H9 (cell line): ENCODE measurements at regions not wholly inside any gene's neighbourhood (a gene's known extent, or its start where the extent isn't known, plus 50 kb on each side); places are given as distances from the start of the nearest gene placed in this dataset.

Experiments
- DNase-seq: peaks from one replicate; pipeline ENCODE4 v3.0.0-alpha.2; 2017
- H2AFZ ChIP-seq: one replicate; pipeline ENCODE4 v1.6.1; 2013; ENCODE audit warnings: mild to moderate bottlenecking, low read length, control low read depth, moderate library complexity
- H2AK5ac ChIP-seq: 2 replicates; pipeline ENCODE4 v1.6.1; 2013; ENCODE audit warnings: low read length, control low read depth, mixed read lengths; ENCODE audit not compliant: insufficient read length
- H2BK120ac ChIP-seq: one replicate; pipeline ENCODE4 v1.6.1; 2013; ENCODE audit warnings: low read depth, mild to moderate bottlenecking, low read length, control low read depth, inconsistent platforms; ENCODE audit not compliant: poor library complexity, severe bottlenecking
- H2BK12ac ChIP-seq: 2 replicates; pipeline ENCODE4 v1.6.1; 2013; ENCODE audit warnings: low read length, control low read depth, mixed read lengths, low read depth; ENCODE audit not compliant: insufficient read length
- H2BK15ac ChIP-seq: 2 replicates; pipeline ENCODE4 v1.6.1; 2013; ENCODE audit warnings: low read depth, low read length, control low read depth
- H2BK20ac ChIP-seq: one replicate; pipeline ENCODE4 v1.6.1; 2013; ENCODE audit warnings: low read depth, mild to moderate bottlenecking, low read length, control low read depth, inconsistent platforms; ENCODE audit not compliant: poor library complexity, severe bottlenecking
- H2BK5ac ChIP-seq: 2 replicates; pipeline ENCODE4 v1.6.1; 2013; ENCODE audit warnings: low read length, control low read depth, mixed read lengths; ENCODE audit not compliant: insufficient read length
- H3K14ac ChIP-seq: 2 replicates; pipeline ENCODE4 v1.6.1; 2013; ENCODE audit warnings: low read length, control low read depth; ENCODE audit not compliant: insufficient read depth
- H3K18ac ChIP-seq: 2 replicates; pipeline ENCODE4 v1.6.1; 2013; ENCODE audit warnings: low read depth, mild to moderate bottlenecking, mixed read lengths, low read length, control low read depth; ENCODE audit not compliant: insufficient read length
- H3K23ac ChIP-seq: 2 replicates; pipeline ENCODE4 v1.6.1; 2013; ENCODE audit warnings: low read length, control low read depth, mixed read lengths, low read depth; ENCODE audit not compliant: insufficient read length
- H3K23me2 ChIP-seq: 2 replicates; pipeline ENCODE4 v1.6.1; 2013; ENCODE audit warnings: low read depth, mild to moderate bottlenecking, mixed read lengths, low read length, control low read depth; ENCODE audit not compliant: insufficient read length, poor library complexity, severe bottlenecking
- H3K27ac ChIP-seq: 2 replicates; pipeline ENCODE4 v1.5.1; 2013; ENCODE audit warnings: low read length, control low read depth, mixed read lengths, low read depth; ENCODE audit not compliant: insufficient read length
- H3K27me3 ChIP-seq: 2 replicates; pipeline ENCODE4 v1.6.1; 2013; ENCODE audit warnings: low read length, control low read depth, inconsistent platforms; ENCODE audit not compliant: insufficient read depth
- H3K4ac ChIP-seq: 2 replicates; pipeline ENCODE4 v1.6.1; 2013; ENCODE audit warnings: low read depth, mild to moderate bottlenecking, control low read depth, inconsistent platforms, low read length, moderate library complexity
- H3K4me1 ChIP-seq: 2 replicates; pipeline ENCODE4 v1.6.1; 2013; ENCODE audit warnings: low read length, control low read depth, inconsistent platforms; ENCODE audit not compliant: insufficient read depth
- H3K4me2 ChIP-seq: 2 replicates; pipeline ENCODE4 v1.6.1; 2013; ENCODE audit warnings: low read length, control low read depth, mixed read lengths; ENCODE audit not compliant: insufficient read length, insufficient read depth
- H3K56ac ChIP-seq: 2 replicates; pipeline ENCODE4 v1.6.1; 2013; ENCODE audit warnings: low read depth, mild to moderate bottlenecking, mixed read lengths, low read length, control low read depth; ENCODE audit not compliant: insufficient read length
- H3K79me1 ChIP-seq: 2 replicates; pipeline ENCODE4 v1.6.1; 2013; ENCODE audit warnings: low read depth, mild to moderate bottlenecking, moderate library complexity, low read length, control low read depth, inconsistent platforms; ENCODE audit not compliant: insufficient read depth, poor library complexity, severe bottlenecking
- H3K79me2 ChIP-seq: 2 replicates; pipeline ENCODE4 v1.6.1; 2013; ENCODE audit warnings: low read length, control low read depth, inconsistent platforms; ENCODE audit not compliant: insufficient read depth
- H3K9ac ChIP-seq: 2 replicates; pipeline ENCODE4 v1.6.1; 2013; ENCODE audit warnings: low read length, control low read depth, mixed read lengths; ENCODE audit not compliant: insufficient read length; ENCODE audit errors: extremely low read depth
- H3K9me3 ChIP-seq: one replicate; pipeline ENCODE4 v1.6.1; 2013; ENCODE audit warnings: low read depth, low read length, inconsistent platforms; ENCODE audit not compliant: control insufficient read depth
- H3T11ph ChIP-seq: one replicate; pipeline ENCODE4 v1.6.1; 2013; ENCODE audit warnings: mild to moderate bottlenecking, low read length, control low read depth, inconsistent platforms
- H4K20me1 ChIP-seq: one replicate; pipeline ENCODE4 v1.6.1; 2013; ENCODE audit not compliant: control insufficient read depth, insufficient read length, insufficient read depth
- H4K5ac ChIP-seq: 2 replicates; pipeline ENCODE4 v1.6.1; 2013; ENCODE audit warnings: low read depth, mild to moderate bottlenecking, mixed read lengths, low read length, control low read depth; ENCODE audit not compliant: insufficient read length
- H4K8ac ChIP-seq: replicated peaks from 2 replicates; pipeline ENCODE4 v1.6.1; 2013; ENCODE audit warnings: low read length, control low read depth, mixed read lengths, low read depth; ENCODE audit not compliant: insufficient read length
- H4K91ac ChIP-seq: 2 replicates; pipeline ENCODE4 v1.6.1; 2013; ENCODE audit warnings: low read depth, mild to moderate bottlenecking, moderate library complexity, mixed read lengths, low read length, control low read depth; ENCODE audit not compliant: insufficient read length
- H3K27ac Mint-ChIP-seq, 3 experiments: 2 replicates in 2 of 3; 3 replicates in 1 of 3; pipeline ENCODE4 v1.8.0; 2020 to 2021; ENCODE audit warnings: mixed read lengths in 3 of 3, mild to moderate bottlenecking in 1 of 3, moderate library complexity in 1 of 3
- H3K27me3 Mint-ChIP-seq: 2 replicates; pipeline ENCODE4 v1.8.0; 2021; ENCODE audit warnings: low read depth, mild to moderate bottlenecking, moderate library complexity, mixed read lengths
- H3K36me3 Mint-ChIP-seq, 3 experiments: 2 replicates in 2 of 3; 3 replicates in 1 of 3; pipeline ENCODE4 v1.8.0; 2020 to 2021; ENCODE audit warnings: low read depth in 3 of 3, mixed read lengths in 3 of 3; ENCODE audit not compliant: insufficient read depth in 1 of 3
- H3K4me1 Mint-ChIP-seq, 2 experiments: 2 replicates each; pipeline ENCODE4 v1.8.0; 2020; ENCODE audit warnings: mixed read lengths in 2 of 2
- H3K4me3 Mint-ChIP-seq, 2 experiments: 2 replicates in 1 of 2; 3 replicates in 1 of 2; pipeline ENCODE4 v1.8.0; 2020 to 2021; ENCODE audit warnings: mild to moderate bottlenecking in 2 of 2, mixed read lengths in 2 of 2, moderate library complexity in 1 of 2
- H3K9me3 Mint-ChIP-seq, 2 experiments: 2 replicates in 1 of 2; 3 replicates in 1 of 2; pipeline ENCODE4 v1.8.0; 2020; ENCODE audit warnings: mild to moderate bottlenecking in 2 of 2, mixed read lengths in 2 of 2, moderate library complexity in 1 of 2
- WGBS: extraction: QIAGEN DNeasy Blood & Tissue Kit; methylation state at CpG from one replicate; pipeline ENCODE4 v1.1.7; 2013; ENCODE audit warnings: missing lambda C conversion rate, low lambda C conversion rate, mixed read lengths; ENCODE audit not compliant: insufficient read length; ENCODE audit errors: extremely low coverage; 5-methylcytosine and 5-hydroxymethylcytosine counted together
- TF ChIP-seq, protein P1 (sequence below): fragments of 200-600 bp; sonication (generic); conservative IDR thresholded peaks from 3 replicates; pipeline ENCODE4 v1.8.0; 2021; ENCODE audit warnings: antibody characterized with exemption, mild to moderate bottlenecking

GRCh38 chr3:23644099-23644498 is 161.7 kb upstream of the UBE2E1 start:
- H3K4me2 ChIP-seq: no peak overlapping the region
- WGBS: no CpG with 5 or more reads among the region's 5 CpGs
- no peak overlapping the region for H3K4me3 Mint-ChIP-seq

More at GRCh38 chr3:23644099-23644498, 161.7 kb upstream of the UBE2E1 start:
- Histone ChIP-seq H3K56ac (no peak overlapping the region), H2AK5ac (no peak overlapping the region), H2AFZ (no peak overlapping the region), H2BK15ac (no peak overlapping the region), H3K4me1 (peaks cover 9% of the 10 kb centered on the region; the same call in 1 of the 2 replicates), H2BK5ac (no peak overlapping the region), H4K5ac (no peak overlapping the region), H2BK120ac (no peak overlapping the region), H3K79me2 (no peaks in the 10 kb centered on the region), H3K79me1 (no peaks in the 10 kb centered on the region), H4K91ac (no peak overlapping the region), H3T11ph (no peak overlapping the region), H4K20me1 (no peaks in the 10 kb centered on the region), H3K23ac (no peak overlapping the region), H3K27me3 (no peaks in the 10 kb centered on the region), H4K8ac (no peak overlapping the region), H2BK20ac (no peak overlapping the region), H2BK12ac (no peak overlapping the region), H3K4ac (no peak overlapping the region), H3K23me2 (no peaks in the 10 kb centered on the region), H3K9me3 (no peaks in the 10 kb centered on the region), H3K18ac (no peak overlapping the region), H3K9ac (no peak overlapping the region), H3K14ac (no peak overlapping the region; the same call in 1 of the 2 replicates), H3K27ac (no peak overlapping the region)
- no peaks in the 10 kb centered on the region; the same call in none of the 2 replicates for H3K27me3 Mint-ChIP-seq
- H3K36me3 Mint-ChIP-seq: peaks cover 3 to 9% (median 4%) of the 10 kb centered on the region in 3 experiments; a peak in 5 of 7 replicates
- no peaks in the 10 kb centered on the region; a peak in 1 of 5 replicates for H3K9me3 Mint-ChIP-seq
- peaks cover 41 to 51% of the 10 kb centered on the region in 2 experiments for H3K4me1 Mint-ChIP-seq
- no peak for DNase-seq
- peak overlapping the region in 1 of 3 experiments; percentile 53; a peak in 2 of 7 replicates for H3K27ac Mint-ChIP-seq
- TF ChIP-seq, protein P1, sequence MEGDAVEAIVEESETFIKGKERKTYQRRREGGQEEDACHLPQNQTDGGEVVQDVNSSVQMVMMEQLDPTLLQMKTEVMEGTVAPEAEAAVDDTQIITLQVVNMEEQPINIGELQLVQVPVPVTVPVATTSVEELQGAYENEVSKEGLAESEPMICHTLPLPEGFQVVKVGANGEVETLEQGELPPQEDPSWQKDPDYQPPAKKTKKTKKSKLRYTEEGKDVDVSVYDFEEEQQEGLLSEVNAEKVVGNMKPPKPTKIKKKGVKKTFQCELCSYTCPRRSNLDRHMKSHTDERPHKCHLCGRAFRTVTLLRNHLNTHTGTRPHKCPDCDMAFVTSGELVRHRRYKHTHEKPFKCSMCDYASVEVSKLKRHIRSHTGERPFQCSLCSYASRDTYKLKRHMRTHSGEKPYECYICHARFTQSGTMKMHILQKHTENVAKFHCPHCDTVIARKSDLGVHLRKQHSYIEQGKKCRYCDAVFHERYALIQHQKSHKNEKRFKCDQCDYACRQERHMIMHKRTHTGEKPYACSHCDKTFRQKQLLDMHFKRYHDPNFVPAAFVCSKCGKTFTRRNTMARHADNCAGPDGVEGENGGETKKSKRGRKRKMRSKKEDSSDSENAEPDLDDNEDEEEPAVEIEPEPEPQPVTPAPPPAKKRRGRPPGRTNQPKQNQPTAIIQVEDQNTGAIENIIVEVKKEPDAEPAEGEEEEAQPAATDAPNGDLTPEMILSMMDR: no peak
